AG20443 (cell line): ENCODE measurements at regions not wholly inside any gene's neighbourhood (a gene's known extent, or its start where the extent isn't known, plus 50 kb on each side); places are given as distances from the start of the nearest gene placed in this dataset.
"Not testable (repeated sequence)": the region's sequence is repeated elsewhere in the genome, so short reads cannot be mapped to it uniquely, and the experiment has no call there.

ENCODE experiments used
- DNase-seq: peaks from one replicate; pipeline ENCODE4 v3.0.0; 2012; ENCODE audit warnings: low spot score, mixed read lengths

DNA sequence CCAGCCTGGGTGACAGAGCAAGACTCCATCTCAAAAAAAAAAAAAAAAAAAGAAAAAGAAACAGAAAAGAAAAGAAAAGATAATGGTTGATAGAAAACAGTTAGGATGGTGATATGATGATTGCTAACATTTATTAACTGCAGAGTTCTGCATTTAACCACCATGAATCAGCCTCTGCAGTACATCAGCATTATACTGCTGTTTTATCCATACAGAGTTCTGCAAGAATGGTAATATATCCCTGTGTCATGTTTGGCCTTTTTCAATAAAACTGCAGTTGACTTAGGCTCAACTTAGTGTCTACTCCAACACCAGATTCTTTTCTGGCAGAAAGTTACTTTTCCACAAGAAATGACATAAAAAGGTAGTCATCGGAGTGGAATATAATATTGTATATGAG, 62.6 kb downstream of the DUSP6 start:
- no peak for DNase-seq

DNA sequence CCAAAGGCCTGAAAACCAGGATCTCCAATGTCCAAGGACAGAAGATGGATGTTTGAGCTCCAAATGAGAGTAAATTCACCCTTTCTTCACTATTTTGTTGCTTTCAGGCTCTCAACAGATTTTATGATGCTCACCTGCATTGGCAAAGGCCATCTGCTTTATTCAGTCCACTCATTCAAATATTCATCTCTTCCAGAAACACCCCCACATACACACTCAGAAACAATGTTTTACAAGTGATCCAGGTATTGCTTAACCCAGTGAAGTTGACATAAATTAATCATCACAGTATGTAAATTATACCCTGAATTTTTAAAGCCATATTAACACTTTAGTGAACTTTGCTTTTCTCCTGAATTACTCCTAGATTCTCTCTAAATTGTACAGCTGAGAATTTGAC, 63.3 kb downstream of the DUSP6 start:
- DNase-seq: no peak

DNA sequence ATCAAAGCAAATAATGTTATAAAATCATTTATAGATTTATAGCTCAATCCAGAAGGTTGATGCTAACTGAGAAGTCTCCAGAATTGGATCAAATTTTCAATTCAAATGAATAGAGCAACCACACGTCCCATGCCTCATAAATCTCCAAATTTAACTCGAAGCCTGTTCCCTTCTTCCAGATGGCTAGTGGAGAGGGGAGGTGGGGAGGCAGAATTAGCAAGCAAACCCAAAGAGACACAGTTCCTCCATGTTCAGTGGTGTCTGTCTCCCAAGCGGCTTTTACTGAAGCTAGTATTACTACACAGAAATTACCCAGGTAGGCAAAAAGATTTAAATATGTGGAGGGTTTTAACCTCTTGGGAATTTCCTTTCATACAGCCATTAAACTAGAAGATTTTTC, 65.8 kb downstream of the DUSP6 start:
- DNase-seq: no peak

DNA sequence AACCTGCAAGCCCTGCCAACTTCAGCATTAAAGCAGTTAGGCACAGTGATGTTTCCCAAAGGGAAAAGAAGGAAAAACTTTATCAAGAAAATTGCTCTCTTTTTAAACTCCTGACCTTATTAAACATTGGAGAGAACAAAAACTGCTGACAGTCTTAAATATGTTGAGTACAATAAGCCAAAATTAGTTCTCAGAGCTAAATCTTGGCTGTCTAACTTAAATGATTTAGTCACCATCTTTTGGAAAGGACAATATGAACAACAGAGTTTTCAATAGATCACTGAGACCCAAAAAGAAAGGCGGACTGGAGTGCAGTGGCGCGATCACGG, 70.8 kb downstream of the DUSP6 start:
- no peak for DNase-seq

DNA sequence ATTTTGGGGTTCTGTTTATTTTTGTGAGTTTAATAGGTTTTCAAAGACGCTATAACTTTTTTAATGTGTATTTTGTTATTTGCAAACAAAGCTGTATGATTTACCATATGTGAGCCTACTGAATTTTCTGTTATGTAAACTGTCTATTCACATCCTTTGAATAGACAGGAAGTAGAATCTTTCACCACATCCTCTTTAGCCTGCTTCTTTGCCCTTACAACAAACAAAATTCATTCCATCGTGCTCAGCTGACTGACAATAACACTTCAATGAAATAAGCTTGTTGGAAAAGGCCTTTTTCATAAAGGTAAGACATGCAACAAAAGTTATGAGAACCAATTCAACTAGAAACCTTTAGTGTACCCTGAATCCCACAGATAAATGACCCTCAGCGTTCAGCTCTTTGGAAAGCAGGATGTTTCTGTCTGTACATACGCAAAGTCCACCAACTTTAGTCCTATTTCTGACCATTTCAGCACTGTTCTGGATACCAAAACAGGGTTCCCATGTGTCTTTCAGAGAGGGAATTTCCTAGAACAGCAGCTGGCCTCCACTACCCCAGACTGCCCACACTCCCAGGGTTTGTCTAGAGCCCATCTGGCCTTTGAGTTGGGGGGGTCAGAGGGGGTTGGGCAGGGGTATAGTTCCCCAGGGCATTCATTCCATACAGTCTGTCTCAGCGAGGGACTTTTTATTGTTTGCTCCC, 71.3 kb downstream of the DUSP6 start:
- no peak for DNase-seq

DNA sequence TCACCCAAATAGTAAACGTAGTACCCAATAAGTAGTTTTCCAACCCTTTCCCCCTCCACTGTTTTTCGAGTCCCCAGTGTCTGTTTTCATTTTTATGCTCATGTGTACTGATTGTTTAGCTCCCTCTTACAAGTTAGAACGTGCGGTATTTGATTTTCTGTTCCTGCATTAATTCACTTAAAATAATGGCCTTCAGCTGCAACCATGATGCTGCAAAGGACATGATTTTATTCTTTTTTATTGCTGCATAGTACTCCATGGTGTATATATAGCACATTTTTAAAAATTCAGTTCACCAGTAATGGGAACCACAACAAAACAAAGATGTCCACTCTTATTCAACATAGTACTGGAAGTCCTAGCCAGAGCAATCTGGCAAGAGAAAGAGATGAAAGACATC, 72.8 kb downstream of the DUSP6 start:
- no peak for DNase-seq

DNA sequence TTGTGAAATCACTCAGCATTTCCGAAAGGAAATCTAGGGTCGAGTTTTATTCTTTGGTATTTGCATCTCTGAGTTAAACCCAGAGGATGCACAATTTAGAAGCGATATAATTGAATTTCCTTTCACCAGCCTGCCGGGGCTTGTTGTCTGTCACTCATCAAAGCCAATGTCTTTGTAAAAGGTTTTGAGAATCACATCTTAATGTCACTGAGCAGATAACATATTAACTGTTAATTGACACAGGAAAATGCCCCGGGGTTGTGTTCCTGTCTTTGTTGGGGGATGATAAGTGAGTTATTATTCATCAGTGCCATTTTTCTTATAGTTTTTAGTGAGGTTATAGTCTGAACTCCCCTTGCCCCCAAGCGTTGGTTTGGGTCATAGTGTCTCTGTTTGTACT, 73.4 kb downstream of the DUSP6 start:
- no peak for DNase-seq

DNA sequence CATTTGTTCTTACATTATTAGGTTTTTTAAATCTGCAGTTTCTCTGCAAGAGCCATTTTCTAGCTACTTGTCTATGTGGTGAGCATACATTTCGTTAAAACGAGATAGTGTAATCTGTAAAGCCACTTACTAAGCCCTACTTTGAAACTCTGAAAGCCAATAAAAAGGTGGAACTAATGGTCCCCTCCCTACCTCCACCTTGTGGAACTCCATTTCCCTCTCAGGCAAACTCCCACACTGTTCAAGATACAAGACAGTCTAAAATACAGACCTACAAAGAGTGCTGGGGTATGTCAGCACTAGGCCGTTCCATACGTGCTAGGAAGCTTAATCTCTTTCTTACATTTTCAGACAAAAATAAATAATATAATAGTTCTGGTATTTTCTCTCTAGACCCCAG, 74.1 kb downstream of the DUSP6 start:
- DNase-seq: no peak

DNA sequence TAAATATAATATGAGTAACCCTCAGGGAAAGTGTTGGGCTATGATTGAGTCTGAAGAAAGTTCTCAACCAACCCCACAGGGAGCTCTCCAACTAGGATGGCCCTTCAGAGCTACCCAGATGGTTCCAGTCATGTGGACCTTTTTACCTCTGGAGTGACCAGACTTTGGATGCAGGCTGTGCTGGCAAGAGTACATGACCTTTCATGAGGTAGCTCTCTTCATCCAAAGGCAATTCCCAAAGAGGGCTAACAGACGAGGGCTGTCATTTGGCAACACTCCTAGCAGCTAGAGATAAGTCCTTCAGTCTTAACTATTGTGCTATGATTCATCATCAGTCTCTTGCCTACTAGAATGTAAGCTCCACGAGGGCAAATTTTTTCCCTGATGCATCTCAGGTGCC, 75.4 kb downstream of the DUSP6 start:
- DNase-seq: no peak

DNA sequence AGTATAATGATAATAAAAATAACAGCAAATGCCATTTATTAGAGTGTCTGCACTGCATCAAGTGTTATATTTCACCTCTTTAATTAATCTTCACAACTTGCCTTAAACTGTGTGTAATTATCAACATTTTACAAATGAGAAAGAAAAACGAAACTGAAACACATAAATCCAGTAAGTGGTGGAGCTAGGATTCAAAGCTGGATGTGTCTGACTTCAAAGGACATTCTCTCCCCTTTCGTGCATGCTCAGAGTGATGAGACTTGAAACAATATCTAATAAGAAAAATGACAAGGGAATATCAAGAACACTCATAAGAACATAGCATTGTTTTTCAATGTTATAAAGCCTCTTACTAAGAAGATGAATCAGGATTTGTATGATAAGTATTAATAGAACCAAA, 78.8 kb downstream of the DUSP6 start:
- DNase-seq: no peak

DNA sequence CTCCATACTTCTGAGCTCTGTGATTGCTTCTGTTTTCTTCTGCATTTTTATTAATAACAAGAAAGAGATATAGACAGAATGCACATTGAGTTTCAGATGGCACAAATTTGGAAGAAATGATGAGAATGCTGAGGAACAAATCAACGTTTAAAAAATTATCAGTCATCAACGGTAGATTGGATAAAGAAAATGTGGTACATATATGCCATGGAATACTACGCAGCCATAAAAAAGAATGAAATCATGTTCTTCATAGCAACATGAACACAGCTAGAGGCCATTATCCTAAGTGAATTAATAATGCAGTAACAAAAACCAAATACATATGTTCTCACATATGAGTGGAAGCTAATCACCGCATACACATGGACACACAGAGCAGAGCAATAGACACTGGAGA, 81.8 kb downstream of the DUSP6 start:
- DNase-seq: no peak

DNA sequence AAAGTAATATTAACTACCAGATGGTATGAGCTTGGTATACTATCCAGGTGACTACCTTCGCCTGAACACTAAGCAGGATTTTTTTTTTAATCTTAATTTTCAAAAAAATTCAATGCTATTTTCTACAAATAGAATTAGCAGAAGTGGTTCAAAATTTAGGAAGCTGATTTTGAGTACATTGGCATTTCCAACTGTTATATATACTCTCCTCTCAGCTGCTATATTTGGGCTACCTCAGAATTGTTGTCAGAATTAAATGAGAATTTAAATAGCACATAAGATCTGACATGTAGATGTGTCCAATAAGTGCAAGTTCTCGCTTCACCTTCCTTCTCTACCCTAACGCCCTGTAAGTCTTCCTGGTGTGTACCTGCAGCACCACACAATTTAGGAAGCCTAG, 83.1 kb downstream of the DUSP6 start:
- no peak for DNase-seq

DNA sequence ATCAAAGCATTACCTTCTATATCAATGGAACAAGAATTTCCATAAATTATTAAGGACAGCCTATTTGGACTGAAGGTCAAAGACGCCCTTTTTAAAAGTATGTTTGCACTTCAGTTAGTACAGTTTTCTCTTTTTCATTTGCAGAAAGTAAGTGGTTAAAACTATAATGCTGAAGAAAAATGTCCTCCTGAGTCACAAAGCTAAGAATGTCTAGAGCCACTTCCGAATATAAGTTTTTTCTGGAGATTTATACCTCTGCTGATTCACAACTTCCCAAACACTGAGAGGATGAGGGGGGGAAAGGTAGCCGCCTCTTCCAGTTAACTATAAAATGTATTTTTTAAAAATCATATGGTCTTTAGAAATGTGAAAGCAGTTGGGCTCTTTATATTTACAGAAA, 84.9 kb downstream of the DUSP6 start:
- no peak for DNase-seq

DNA sequence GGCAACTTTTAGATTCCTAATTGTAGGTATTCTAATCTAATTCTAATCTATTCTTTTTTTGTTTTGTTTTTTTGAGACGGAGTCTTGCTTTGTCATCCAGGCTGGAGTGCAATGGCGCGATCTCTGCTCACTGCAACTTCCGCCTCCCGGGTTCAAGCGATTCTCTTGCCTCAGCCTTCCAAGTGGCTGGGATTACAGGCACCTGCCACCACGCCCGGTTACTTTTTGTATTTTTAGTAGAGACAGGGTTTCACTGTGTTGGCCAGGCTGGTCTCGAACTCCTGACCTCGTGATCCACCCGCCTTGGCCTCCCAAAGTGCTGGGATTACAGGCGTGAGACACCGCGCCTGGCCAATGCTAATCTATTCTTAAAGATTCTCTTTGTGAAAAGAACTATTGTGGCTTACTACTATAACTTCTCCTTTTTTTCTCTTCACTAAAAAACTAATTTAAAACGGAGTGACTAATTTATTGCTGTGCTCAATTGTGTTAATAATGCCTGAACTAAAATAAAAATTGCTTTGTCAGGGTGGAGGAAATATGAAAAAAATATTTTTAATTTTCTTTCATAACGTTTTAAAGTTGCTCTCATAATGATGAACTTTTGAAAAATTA, 85.6 kb downstream of the DUSP6 start:
- DNase-seq: not testable (repeated sequence)

DNA sequence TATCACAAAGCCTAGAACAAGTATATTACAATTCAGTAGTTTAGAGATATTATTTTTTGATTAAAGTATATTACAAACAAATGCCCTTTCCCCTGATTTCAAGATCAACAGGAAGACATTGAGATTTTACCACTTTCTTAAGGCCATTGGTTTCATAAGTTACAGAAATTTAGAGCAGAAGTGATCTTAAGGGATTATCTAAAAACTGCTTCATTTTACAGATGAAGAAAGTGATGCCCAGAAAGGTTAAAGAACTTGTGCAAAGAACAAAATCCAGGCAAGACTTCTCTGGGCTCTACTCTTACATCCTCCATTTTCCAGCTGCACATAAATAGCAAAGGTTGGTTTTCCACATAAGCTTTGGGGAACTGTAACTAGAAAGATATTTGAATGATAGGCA, 87.5 kb downstream of the DUSP6 start:
- no peak for DNase-seq

DNA sequence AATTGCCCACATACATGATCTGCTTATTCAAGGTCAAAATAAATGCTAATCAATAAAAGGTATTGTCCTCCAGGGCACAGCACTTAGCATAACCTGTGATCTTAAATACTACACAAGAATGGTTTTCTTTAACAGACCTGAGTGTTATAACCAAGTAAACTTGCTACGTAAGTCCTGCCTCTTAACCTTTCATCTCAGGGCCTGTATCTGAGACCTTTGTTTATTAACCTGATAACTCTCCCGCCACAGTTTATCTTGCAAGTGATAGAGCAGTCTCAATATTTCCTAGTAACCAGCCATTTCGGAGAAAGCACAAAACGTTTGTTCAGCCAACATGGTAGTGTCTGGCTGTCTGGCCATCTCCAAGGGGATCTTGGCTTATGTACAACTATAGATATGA, 88.4 kb downstream of the DUSP6 start:
- no peak for DNase-seq

DNA sequence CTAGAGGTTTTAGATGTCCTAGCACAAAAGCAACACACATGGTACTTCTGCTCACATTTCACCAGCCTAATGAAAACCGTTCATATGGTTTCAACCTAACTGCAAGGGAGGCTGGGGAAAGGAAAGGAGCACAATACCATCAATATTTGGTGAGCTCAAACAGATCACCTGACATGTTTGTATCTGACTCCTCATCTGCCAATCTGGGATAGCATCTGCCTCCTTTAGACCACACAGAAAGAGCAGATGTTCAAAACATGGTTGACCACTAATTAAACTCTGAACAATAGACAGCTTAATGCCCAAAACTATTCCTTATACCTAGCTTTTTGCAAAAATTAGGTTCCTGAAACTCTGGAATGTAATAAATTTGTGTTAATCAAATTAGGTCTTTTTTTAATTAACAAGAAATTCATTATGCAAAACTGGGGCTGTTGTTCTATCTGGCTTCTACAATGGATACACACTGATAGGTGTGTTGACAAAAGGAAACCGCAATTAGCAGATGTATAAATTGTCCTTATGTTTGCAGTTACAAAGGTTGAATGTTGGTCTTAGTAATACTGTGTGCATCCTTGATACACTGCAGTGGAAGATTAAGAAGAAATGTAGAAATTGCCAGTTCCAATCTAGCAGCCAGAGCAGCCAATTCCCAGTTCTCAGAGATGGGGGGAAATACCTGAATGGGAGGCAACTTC, 89.3 kb downstream of the DUSP6 start:
- no peak for DNase-seq

DNA sequence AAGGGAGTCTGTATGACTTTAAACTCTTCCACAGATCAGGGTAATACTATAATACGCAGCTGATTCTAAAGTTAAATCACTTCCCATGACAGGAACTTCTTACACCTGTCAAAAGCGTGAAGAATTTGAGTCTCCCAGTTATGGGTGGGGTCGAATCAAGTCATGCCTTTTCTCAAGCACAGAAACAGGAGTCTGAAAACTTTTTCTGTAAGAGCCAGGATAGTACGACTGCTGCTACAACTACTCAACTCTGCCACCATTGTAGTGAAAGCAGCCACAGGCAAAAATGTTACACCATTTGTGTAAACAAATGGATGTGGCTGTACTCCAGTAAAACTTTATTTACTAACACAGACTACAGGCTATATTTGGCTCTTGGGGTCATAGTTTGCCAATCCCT, 90.3 kb downstream of the DUSP6 start:
- no peak for DNase-seq

DNA sequence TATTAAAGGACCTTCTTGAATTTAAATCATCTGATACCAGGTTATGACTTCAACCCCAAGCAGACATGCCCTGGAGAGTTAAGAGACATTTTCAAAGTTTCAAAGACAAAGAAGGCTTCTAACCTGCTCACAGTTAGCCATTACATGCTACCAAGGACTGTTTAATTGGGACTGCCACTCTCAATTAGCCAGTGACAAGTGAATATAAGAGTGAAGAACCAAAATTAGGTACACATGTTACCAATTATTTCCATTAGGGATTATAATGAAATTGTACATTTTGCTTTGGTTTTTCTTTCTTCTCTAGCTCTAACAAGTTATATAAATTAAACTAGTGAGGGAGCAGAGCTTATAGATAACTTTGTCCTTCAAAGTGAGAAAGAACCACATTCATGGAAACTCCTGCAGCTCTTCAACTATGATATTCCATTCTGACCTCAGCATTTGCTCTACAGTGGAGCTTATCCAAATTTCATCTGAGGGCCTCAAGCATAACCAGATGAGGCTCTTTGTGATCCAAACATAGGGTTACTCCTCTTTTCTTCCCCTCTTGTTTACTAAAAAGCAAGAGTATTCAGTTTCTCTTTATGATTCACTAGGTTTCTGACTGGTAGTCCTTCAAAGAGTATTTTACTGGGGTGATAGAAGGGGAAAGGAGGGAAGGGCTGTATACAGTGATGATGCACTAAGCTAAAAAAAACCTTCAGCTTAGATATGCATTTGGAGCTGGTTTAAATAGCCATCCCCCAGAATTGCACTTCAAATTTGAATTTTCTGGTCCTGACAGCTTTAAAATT, 91.3 kb downstream of the DUSP6 start:
- no peak for DNase-seq

DNA sequence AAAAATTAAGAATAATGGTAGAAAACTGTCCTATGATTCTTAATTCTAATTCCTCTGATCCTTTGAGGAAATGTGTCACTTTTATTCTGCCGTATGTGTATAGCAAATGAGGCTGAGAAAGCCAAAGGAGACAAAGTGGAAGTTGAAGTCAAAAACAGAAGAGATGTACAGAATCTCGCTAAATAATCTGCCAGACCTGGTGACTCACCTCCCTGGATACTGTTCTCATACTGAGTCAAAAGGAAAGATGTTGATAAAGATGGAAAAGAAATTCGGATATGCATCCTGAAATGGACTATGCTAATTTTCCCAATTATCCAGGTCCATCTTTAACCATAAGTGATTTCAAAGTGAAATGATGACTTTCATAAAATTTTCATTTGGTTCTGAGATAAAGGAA, 92.5 kb downstream of the DUSP6 start:
- no peak for DNase-seq

DNA sequence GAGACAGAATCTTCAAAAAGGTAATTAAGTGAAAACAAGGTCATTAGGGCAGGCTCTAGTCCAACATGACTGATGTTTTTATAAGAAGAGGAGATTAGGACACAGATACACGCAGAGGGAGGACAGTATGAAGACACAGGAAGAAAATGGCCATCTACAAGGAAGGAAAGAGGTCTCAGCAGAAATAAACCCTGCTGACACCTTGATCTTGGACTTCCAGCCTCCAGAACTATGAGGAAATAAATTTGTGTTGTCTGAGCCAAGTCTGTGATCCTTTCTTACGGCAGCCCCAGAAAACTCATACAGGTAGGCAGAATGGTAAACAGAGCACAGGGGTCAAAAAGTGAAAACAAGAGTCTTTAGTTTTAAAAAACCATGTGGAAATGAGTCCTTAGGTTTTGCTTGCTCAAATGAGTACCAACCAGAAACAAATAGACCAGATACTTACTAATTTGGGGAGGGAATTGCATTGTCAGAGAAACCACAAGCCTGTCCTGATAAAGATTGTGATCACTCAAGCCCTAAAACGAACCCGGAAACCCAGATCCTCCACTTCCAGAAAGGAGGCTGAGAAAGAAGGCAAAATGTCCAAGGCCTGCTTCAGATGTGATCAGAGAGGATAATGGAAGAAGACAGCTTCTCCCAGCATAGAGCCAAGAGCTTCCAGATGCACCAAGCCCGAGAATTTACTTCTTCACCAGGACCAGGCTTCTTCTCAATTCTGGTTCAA, 93.9 kb downstream of the DUSP6 start:
- DNase-seq: no peak

DNA sequence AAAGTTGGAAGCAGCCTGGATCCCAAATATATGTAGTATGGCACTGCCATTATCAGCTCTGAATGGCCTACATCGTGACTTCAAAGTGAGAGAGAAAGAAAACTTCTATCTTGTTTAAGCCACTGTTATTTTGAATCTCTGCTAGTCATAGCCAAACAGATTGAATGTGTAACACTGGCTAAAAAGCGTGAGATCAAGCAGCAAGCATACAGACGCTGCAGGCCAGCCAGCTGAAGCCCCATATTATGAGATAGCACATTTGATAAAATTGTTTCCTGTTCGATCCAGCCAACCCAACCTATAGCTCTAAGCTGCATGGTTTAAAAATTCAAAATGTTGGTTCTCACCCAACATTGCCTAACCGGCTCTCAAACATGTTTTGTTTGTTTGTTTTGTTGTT, 95.0 kb downstream of the DUSP6 start:
- no peak for DNase-seq
